Fibroblast of villous mesenchyme (primary cell): ENCODE measurements at regions not wholly inside any gene's neighbourhood (a gene's known extent, or its start where the extent isn't known, plus 50 kb on each side); places are given as distances from the start of the nearest gene placed in this dataset.

Experiments used
- DNase-seq: peaks from one replicate; pipeline ENCODE4 v3.0.0-alpha.2; 2010; ENCODE audit warnings: low read depth
- H3K4me3 ChIP-seq: 2 replicates; pipeline ENCODE4 v1.5.1; 2011; ENCODE audit warnings: low read depth, mild to moderate bottlenecking, low read length
- CTCF ChIP-seq: IDR thresholded peaks from 2 replicates; pipeline ENCODE4 v1.5.1; 2012; ENCODE audit warnings: low read depth, mild to moderate bottlenecking, low read length; ENCODE audit not compliant: insufficient read depth

GRCh38 chr14:40240245-40240859 lies 808.1 kb upstream of the FBXO33 start:
- TF ChIP-seq CTCF: no peak
- no peak for DNase-seq
- H3K4me3 ChIP-seq: no peak overlapping the region

- no peak for TF ChIP-seq CTCF
- H3K4me3 ChIP-seq: no peak overlapping the region
- no peak for DNase-seq
Measured at GRCh38 chr14:40232302-40232701, 800.1 kb upstream of the FBXO33 start.

GRCh38 chr14:40229676-40230075 lies 797.4 kb upstream of the FBXO33 start:
- no peak for DNase-seq
- no peak for TF ChIP-seq CTCF

GRCh38 chr14:40222996-40223395 lies 790.8 kb upstream of the FBXO33 start:
- TF ChIP-seq CTCF: no peak
- H3K4me3 ChIP-seq: no peak overlapping the region

More at GRCh38 chr14:40229676-40230075, 797.4 kb upstream of the FBXO33 start:
- no peak overlapping the region for H3K4me3 ChIP-seq

GRCh38 chr14:40221428-40221827 lies 789.2 kb upstream of the FBXO33 start:
- no peak for TF ChIP-seq CTCF
- no peak overlapping the region for H3K4me3 ChIP-seq
- DNase-seq: no peak

More at GRCh38 chr14:40222996-40223395, 790.8 kb upstream of the FBXO33 start:
- no peak for DNase-seq

DNA sequence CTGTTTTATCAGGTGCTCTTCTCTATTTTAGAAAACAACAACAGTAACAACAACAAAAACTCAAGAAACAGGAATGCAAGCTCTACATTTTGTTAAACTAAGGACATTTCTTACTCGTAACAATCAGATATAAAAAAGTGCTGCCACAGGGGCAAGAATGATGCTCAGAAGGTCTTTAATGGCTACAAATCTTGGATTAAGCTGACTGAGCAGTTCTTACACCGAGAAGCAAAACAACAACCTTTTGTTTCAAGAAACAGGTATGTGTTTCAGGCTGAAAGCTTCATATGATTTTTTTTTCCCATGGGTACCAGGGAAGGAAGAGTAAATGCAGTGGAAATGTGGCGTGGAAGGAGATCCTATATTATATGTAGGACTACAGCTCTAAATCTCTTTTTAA lies 786.8 kb upstream of the FBXO33 start:
- TF ChIP-seq CTCF: no peak
- no peak for DNase-seq
- H3K4me3 ChIP-seq: no peak overlapping the region
